ENCODE measurements at regions not wholly inside any gene's neighbourhood (a gene's known extent, or its start where the extent isn't known, plus 50 kb on each side); places are given as distances from the start of the nearest gene placed in this dataset.

DNA sequence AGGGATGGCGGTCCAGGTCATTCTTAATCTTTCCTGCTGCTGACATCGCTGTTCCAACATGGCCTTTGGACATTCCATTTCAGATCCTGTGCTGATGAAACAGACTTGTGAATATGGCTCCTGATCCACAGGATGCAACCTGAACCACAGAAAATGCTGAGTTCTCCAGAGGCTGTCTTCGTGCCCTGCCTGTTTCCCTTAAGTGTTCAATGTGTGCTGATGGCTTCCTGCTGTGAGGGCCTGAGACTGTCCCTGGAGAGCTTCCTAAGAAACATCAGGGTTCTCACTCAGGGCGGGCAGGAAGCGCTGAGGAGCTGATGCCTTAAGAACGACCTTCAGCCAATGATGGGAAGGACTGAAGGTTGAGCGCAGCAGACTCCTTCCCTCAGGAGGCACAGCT, 909.4 kb downstream of the UQCRFS1 start:
- DNase-seq, result no peak
- intact Hi-C loops (cut with DNase I), result no loop called here

DNA sequence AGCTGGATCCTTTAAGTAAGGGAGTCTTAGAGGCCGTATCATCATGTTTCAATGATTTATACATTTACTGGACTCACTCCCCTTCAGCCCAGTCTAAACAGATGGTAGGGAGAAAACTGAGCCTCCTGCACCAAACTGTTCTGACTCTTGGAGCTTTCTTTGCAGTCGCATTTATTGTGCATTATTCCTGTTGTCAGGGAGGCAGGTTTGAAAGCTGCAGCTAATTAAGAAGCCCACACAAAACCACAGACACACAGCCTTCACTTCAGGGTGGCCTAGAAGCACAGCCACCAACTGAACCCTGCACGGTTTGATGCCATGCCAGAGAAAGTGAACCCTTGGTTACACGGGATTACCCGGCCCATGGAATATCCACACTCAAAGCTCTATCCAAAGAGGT, 911.0 kb downstream of the UQCRFS1 start:
- intact Hi-C loops (cut with DNase I), result no loop called here
- no peaks in the 10 kb centered on the region for H3K36me3 ChIP-seq

More for the DNA sequence above, 909.4 kb downstream of the UQCRFS1 start:
- Histone ChIP-seq H3K36me3 (no peaks in the 10 kb centered on the region), H3K4me1 (no peaks in the 10 kb centered on the region), H3K27ac (no peak overlapping the region), H3K4me3 (no peak overlapping the region), H3K27me3 (peaks cover 0 to 5% (median 0%) of the 10 kb centered on the region in 9 donors), H3K9me3 (no peaks in the 10 kb centered on the region)
- no peak for ATAC-seq
- TF ChIP-seq, protein P1, sequence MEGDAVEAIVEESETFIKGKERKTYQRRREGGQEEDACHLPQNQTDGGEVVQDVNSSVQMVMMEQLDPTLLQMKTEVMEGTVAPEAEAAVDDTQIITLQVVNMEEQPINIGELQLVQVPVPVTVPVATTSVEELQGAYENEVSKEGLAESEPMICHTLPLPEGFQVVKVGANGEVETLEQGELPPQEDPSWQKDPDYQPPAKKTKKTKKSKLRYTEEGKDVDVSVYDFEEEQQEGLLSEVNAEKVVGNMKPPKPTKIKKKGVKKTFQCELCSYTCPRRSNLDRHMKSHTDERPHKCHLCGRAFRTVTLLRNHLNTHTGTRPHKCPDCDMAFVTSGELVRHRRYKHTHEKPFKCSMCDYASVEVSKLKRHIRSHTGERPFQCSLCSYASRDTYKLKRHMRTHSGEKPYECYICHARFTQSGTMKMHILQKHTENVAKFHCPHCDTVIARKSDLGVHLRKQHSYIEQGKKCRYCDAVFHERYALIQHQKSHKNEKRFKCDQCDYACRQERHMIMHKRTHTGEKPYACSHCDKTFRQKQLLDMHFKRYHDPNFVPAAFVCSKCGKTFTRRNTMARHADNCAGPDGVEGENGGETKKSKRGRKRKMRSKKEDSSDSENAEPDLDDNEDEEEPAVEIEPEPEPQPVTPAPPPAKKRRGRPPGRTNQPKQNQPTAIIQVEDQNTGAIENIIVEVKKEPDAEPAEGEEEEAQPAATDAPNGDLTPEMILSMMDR (IDR thresholded peaks at IDR 0.05), result no peak
- TF ChIP-seq POLR2A (IDR thresholded peaks at IDR 0.05), result no peak
- WGBS, 4 donors, result 61 to 73% (median 68%) methylated on average over 7 of the region's 7 CpGs

DNA sequence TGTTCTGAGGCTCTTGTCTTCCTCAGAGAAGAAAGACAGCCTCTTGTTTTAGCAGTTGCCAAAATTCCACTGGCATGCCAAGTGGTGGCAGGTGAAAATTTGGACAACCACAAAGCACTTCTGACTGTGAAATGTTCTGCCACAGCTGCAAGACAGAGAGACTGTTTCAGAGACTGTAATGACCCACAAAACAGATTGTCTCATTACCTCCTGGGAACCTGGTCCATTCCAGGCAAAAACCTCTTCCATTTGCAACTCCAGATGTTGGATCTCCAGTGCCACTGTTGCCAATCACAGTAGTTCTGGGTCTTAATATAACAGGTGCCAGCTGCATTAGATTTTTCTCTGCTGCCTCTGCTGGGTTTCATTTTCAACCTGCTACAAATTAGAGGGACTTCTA, 911.5 kb downstream of the UQCRFS1 start:
- Histone ChIP-seq H3K4me3 (no peak overlapping the region), H3K27ac (no peak overlapping the region), H3K36me3 (no peaks in the 10 kb centered on the region), H3K27me3 (peaks cover 0 to 5% (median 0%) of the 10 kb centered on the region in 9 donors), H3K4me1 (no peaks in the 10 kb centered on the region), H3K9me3 (no peaks in the 10 kb centered on the region)
- TF ChIP-seq, protein P1 (IDR thresholded peaks at IDR 0.05), result no peak
- no peak for TF ChIP-seq POLR2A (IDR thresholded peaks at IDR 0.05)
- intact Hi-C loops (cut with DNase I), result no loop called here
- no peak for ATAC-seq
- no peak for DNase-seq

More for the DNA sequence above, 911.0 kb downstream of the UQCRFS1 start:
- ATAC-seq (no peak), DNase-seq (no peak)
- no peaks in the 10 kb centered on the region for H3K4me1 ChIP-seq
- H3K27ac ChIP-seq, result no peak overlapping the region
- 35 to 91% (median 66%) methylated on average over 3 to 5 of the region's 5 CpGs for WGBS, 4 donors
- H3K9me3 ChIP-seq, result no peaks in the 10 kb centered on the region
- H3K4me3 ChIP-seq, result no peak overlapping the region
- H3K27me3 ChIP-seq, result peaks cover 0 to 5% (median 0%) of the 10 kb centered on the region in 9 donors
- no peak for TF ChIP-seq POLR2A (IDR thresholded peaks at IDR 0.05)
- TF ChIP-seq, protein P1 (IDR thresholded peaks at IDR 0.05), result no peak

DNA sequence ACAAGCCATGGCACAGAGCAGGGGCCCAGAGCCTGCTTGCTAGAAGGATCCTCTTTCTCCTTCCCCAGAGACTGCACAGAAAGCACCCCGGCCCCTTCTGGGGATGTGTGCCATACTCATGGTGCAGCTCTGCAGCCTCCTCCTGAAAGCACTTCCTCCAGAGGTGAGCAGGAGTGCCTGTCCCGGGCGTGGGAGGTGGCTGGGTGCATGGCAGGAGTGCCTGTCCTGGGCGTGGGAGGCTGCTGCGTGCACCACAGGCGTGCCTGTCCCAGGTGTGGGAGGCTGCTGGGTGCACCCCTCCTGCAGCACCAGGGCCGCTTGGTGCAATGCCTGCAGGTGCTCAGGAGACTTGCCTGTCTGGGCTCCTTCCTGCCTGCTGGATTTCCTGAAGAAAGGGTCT, 913.3 kb downstream of the UQCRFS1 start:
- ATAC-seq (no peak), DNase-seq (no peak)
- TF ChIP-seq, protein P1 (IDR thresholded peaks at IDR 0.05), result no peak
- no peak for TF ChIP-seq POLR2A (IDR thresholded peaks at IDR 0.05)
- 64 to 69% (median 67%) methylated on average over 3 to 7 of the region's 7 CpGs for WGBS, 4 donors
- Histone ChIP-seq H3K4me3 (no peak overlapping the region), H3K27me3 (peaks cover 0 to 5% (median 0%) of the 10 kb centered on the region in 9 donors), H3K4me1 (no peaks in the 10 kb centered on the region), H3K27ac (no peak overlapping the region), H3K9me3 (peaks cover 0 to 4% (median 0%) of the 10 kb centered on the region in 12 donors), H3K36me3 (no peaks in the 10 kb centered on the region)
- intact Hi-C loops (cut with DNase I), result no loop called here

All from heart left ventricle (tissue), 16 donors.